Activated CD4-positive, alpha-beta T cell treated with anti-CD3 and anti-CD28 coated beads, Interleukin-2, amount 50 U/mL, for 16 hours (primary cell): ENCODE measurements at regions not wholly inside any gene's neighbourhood (a gene's known extent, or its start where the extent isn't known, plus 50 kb on each side); places are given as distances from the start of the nearest gene placed in this dataset.

Experiments used
- DNase-seq: peaks from one replicate; pipeline ENCODE4 v3.0.0-alpha.2; 2020

DNA sequence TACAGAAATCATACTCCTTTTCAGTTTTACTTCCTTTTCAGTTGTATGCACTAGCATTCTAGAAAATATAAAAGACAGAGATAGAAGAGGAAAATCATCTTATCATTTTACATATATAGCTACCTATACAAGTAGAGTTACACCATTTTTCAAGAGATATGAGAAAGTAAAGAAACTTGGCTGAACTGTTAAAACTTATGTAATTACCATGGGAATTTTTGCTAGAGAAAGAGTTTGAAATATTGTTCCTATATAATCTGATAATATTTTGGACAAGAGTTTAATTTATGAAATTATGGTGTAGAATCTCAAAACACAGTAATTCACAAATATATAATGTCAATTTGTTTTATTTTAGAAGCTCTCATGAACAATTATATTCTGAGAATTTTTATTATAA is 180.8 kb downstream of the PLPPR4 start:
- no peak for DNase-seq

DNA sequence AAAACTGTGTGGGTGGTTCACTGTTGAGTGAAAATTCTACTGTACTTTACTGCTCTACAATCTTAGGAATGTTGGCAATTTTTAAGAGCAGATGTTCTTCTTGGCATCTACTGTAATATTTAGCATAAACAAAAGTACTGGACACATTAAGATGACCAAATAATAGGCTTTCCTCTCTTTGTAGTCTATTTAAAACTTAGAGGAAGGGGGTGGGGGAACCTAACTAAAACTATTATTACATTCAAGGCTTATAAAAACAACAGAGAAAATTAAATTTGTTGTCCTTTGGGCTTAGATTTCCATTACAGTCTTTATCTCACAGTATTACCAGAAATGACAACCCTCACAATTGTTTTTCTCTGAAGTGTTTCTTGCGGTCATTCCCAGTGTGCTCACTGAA is 181.2 kb downstream of the PLPPR4 start:
- no peak for DNase-seq

DNA sequence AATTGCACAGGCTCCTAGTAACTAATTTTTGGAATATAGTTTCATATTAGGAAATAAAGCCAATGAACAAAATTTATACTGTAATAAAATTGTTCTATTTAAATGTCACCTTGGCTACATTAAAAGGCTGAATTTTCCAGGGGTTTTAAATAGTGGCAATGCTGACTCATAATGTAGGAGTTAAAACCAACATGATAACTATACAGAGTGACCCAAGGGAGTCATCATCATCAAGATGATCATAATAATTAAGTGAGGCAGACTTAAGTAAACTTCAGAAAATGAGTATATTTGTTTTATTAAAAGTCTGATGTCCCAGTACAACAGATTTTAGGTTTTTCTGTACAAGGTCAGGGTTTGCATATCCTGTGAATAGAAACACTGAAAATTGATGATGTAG is 183.4 kb downstream of the PLPPR4 start:
- no peak for DNase-seq

DNA sequence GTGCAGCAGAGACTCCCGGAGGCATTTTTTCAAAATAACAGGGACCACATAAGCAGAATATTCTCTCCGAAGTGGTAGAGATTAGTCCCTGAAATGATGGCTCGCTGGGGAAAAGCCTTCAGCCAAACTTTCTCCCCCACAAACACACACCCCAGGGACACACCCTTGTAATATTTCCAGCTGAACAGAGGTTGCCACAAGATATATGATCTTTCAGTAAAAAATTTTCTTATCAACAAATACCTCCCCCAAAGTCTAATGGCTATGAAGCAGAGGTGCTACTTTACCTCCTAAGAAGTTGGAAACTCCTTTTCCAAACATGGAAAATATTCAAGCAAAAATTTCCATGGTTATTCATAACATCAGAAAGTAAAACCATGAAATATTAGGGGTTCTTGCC is 190.2 kb upstream of the PALMD start:
- DNase-seq = no peak

DNA sequence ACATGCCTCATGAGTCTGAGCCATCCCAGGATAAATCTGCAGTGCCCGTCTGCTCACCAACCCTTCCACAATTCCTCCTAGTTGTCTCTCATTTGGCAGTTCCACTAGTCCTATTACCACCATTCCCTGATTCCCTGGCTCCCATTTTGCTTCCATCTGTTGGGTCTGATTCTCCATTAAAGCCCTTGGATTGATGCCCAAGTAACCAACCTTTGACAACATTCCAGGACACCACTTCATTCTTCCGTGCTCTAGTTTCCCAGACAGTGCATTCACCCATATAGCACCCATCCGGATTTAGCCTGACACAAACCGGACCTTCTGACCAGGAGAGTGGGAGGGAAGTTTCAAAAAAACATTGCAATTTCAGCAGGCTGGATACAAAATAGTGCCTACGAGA is 189.4 kb upstream of the PALMD start:
- no peak for DNase-seq

DNA sequence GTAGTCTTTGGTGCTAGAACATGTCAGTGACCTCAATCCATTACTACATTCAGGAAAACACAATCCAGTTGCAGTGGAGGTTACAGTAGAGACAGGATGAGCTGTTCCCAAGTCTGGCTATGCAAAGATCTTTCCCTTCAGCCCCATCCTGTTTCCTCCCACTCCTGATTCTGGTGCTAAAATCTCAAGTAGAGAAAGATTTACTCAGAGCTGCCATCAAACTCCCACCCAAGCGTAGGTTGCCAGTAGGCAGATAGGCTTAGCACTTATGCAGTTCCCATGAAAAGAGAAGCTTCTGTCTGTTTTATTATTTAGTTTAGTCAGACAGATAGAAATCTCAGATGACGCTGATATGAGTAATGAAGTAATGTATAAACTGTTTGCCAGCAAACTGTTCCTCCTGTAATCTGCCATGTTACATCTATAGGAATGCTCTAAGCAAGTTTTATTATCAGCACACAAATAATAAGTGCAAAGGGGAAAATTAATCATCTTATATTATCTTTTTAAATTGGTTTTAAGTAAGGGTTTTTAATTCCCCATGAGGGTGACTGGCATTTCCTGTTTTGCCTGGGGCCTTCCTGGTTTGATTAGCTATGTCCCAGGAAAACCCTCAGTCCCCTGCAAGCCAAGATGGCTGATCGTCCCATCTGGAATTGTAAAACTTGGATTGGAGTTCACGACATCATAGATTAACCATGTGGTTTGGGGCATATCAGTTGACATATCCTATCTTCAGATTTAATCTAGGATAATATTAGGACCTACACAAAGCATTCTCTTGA is 188.3 kb upstream of the PALMD start:
- DNase-seq = no peak

DNA sequence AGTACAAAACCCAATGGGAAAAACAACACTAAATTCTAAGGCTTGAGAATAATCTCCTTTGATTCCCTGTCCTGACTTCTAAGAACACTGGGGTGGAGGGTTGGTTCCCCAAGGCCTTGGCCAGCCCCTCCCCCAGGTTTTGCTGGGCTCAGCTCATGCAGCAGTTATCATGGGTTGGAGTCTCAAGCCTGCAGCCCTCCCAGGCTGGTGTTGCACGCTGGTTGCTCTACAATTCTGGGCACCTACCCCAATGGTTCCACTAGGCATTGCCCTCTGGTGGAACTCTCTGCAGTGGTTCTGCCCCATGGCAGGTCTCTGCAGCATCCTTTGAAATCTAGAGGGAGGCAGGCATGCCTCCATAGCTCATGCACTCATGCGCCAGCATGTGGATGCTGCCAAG is 184.4 kb upstream of the PALMD start:
- DNase-seq = no peak

DNA sequence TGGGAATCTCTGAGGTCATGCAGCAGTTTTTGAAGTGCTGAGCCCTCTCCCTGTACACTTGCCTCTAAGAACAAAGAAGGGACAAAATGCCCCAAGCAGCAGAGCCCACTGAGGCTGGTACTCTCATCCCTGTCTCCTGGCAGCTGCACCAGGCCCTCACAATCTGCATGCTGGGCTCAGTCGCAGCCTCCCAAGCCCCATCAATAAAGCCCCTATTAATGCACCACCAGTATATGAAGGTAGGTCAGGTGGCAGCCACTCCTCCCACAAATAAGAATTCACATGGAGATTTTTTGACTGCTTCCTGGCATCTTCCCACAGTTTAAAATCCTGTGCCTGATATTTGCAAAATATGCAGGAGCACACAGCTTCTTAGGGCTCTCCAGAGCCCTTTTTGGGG is 181.2 kb upstream of the PALMD start:
- no peak for DNase-seq

DNA sequence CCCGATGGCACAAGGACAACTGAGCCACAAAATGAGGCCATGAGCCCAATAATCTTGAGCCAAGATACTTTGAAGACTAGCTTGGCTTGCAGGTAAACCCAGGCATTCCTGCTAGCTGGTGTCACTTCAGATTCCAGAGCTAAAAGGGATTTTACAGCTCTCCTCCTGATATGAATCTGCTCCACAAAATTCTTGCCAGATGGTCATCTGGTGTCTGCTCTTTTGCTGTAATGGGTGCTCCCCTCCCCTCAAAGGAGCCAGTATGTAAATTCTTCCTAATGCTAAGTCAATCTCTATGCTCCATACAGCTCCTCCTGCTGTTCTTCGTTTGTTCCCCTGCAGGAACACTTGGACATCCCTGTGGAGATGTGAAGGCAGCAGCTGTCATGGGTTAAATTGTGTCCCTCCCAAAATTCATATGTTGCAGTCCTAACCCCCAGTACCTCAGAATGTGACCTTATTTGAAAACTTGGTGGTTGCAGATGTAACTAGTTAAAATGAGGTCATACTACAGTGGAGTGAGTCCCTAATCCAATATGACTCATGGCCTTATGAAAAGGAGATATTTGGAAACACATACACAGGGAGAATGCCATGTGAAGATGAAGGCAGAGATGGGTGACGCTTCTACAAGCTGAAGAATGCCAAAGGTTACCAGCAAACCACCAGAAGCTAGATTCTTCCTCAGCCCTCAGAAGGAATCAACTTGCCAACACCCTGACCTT is 180.6 kb upstream of the PALMD start:
- DNase-seq = no peak

DNA sequence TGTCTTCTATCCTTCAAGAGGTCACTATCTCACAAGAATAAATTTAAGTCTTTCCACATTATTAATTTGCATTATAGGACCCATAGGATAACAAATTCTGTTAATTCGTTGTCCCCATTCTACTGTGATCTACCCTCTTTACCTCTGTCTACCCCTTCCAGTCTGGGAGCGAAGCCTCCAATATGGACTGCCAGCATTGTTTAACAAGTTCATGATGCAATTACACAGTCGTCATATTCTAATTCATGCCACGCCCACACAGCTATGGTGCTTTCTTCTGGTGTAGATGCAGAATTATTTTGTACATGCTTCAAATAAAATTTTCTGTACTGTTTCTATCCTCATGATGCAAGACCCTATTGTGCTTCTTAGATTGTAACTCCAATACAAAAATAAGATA is 178.3 kb upstream of the PALMD start:
- no peak for DNase-seq

DNA sequence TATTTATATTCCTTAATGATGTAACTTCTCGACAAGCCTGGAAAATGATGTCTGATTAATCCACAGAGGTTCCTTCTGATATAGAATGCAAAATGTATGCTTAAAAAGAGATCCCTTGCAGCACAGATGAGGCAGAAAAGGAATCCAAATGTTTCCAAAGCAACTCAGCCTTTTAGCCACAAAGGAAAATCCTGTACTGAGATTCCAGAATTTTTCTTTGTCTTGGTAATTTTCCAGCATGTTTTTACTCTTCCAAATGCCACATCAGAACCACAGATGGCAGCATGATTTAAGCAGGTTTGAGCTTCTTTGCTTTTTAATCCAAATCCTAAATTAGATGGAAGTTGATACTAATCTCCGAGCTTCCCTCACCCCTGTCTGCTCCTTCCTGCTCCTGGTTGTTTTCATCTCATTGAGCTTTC is 176.4 kb upstream of the PALMD start:
- DNase-seq = no peak

DNA sequence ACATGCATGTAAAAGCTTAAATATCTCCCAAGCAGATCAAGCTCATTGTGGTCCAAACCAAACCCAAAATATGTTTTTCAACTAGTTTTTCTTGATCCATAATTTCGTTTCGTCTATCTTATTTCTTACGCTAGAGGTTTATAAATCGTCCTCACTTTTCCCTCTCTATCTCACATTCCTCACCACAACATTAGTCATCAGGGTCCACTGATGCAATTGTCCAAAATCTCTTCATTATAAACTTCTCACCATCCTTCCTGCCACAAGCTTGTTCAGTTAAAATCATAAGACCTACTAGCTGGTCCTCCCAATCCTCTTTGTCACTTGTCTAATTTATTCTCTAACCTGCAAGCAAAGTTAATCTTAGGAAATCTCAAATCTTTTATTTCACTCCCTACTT is 173.0 kb upstream of the PALMD start:
- no peak for DNase-seq

DNA sequence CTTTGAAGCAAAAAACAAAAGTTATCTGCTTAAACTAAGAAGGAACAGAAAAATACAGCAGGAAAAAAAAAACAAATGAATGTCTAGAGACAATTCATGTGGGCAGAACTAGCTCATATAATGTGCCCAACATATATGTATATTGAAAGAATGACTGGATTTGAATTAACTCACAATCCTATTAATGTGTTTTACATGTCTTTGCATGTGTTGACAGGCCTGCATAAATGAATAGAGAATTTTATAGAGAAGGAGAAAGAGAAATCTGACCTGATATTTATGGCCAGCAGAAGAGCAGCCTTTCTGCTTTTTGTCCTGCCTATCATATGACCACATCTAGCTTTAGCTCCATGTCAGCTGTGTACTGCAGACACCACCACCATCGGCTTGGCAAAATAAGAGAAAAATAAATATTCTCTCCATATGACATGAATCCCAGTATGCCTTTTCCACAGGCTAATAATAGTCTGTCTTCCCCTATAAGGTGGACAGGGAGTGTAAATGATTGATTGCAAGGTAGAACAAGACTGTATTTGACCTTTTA is 171.5 kb upstream of the PALMD start:
- DNase-seq = no peak

DNA sequence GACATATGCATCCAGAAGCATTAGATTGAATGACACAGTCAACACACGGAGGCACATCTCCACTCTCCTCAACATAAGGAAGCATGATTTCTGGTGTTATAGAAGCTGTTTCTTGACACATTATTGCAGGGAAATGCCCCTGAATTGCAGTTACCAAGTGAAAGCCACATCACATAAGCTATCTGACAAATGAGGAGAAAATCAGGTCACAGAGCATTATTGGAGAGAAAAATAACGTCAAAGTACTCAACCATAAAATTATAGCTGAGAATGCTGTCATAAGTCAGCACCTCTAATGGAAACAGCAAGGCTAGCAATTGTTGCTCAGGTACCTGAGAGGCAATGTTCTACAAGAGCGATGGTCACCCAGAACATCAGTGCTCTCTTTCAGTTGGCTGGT is 169.9 kb upstream of the PALMD start:
- DNase-seq = no peak

DNA sequence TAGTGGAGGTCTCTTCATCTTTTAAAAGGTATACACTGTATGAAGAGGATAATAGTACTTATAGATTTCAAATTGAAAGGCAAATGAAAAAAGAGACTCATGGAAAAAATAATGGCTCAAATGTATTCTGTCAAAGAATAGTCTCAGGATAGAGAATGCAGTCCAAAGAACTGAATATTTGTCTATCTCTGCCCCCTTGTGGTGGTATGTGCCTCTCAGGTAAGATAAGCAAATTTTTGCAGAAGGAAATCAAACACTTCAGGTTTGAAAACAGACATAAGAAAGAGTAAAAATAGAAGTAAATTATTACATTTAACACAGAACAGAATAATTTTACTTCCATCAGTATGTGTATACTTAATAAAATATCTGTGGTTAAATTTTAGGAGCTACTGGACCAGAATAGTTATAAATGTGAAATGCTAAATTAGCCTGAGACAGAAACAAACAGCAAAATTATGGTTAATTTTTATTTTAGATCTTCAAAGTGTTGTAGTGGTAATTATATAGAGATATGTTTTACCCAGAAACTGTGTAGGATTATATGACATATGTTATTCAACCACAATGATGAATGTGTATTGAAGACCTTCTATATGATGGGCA is 164.4 kb upstream of the PALMD start:
- peak; percentile 48 for DNase-seq

DNA sequence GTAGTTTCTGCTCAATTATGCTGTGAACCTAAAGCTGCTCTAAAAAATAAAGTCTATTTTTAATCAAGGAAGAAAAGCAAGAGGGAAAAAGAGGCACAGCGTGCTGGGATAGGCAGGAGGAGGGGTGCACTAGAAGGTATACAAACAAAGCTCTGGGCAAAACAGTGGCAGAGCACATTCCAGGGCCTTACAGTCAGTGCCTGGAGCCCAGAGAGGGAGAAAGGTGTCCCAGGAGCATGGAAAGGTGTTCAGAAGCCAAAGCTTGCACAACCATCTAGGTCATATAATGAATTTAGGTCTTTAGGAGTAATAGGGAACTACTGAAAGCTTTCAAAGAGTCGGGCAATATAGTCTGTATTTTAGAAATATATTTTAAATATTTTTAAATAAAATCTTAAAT is 163.6 kb upstream of the PALMD start:
- no peak for DNase-seq

DNA sequence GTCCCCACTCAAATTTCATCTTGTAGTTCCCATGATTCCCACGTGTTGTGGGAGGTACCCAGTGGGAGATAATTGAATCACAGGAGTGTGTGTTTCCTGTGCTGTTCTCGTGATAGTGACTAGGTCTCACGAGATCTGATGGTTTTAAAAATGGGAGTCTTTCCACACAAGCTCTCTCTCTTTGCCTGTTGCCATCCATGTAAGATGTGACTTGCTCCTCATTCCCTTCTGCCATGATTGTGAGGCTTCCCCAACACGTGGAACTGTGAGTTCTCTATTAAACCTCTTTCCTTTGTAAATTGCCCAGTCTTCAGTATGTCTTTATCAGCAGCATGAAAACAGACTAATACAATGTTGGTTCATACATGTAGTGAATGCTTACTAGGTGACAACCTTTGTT is 163.2 kb upstream of the PALMD start:
- DNase-seq = no peak

DNA sequence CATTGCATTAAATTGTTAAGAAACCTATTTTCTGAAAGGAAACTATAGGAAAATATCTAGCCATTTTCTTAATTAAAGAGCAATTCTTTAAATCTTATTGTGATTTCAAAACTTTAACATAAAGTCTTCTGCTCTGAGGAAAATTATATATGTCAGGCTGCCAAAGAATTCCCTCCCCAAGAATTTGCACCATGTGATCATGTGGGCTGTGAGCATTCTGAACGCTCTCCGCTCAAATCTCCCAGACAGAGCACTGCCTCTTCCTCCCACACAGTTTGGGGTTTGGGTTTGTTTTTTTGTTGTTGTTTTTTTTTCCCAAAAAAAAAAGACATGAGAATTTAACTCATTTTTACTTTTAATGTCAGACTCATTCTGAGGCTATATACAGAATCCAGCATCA is 155.9 kb upstream of the PALMD start:
- DNase-seq = no peak

DNA sequence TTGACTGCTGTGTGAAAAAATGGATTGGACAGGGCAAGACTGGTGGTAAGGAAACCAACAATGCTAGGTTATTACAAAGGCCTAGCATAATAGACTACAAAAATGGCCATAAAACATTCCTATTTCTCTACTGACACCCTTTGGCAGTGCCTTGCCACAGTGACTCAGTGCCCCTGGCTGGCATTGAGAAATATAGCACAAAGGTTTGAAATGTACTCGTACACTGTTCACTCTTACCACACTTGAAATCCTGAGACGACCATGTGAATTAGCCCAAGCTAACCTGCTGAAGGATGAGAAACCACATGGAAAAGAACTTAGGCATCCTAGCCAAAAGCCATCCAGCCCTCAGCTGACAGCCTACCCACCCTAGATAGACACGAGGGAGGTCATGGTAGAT is 149.8 kb upstream of the PALMD start:
- DNase-seq = no peak

DNA sequence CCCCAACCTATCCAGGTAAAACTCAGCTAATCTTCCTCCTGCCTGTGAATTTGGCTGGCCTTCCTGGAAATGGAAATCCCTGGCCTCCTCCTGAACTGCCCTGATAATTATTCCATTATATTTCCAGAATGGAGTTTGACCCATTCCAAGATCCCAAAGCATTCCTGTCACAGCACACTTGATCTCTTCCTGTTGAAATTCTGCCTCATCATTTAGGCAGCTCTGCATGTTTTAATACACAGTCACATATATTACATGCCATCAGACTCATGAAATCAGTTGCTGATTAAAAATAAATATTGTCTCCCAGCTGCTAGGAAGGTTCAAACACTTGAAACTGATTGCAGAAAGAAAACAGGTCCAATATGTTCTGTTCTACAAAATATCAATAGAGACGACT is 148.2 kb upstream of the PALMD start:
- DNase-seq = no peak

DNA sequence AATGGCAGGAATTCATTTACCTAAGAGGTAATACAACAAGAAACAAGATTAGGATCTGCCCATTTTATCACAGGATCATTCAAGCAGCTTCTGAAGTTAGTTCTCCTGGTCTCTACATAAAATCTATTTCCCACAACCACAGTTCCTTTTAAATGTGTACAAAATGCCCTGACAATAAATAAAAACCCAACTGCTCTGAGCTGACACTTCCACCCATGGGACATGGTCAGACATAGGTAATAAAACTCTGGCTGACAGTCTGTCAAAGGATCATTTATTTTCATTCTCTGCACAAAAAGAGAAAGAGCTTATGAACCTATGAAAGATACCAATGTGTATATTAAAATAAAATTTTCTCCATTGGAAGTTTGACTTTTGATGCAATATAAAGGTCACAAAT is 145.4 kb upstream of the PALMD start:
- no peak for DNase-seq

DNA sequence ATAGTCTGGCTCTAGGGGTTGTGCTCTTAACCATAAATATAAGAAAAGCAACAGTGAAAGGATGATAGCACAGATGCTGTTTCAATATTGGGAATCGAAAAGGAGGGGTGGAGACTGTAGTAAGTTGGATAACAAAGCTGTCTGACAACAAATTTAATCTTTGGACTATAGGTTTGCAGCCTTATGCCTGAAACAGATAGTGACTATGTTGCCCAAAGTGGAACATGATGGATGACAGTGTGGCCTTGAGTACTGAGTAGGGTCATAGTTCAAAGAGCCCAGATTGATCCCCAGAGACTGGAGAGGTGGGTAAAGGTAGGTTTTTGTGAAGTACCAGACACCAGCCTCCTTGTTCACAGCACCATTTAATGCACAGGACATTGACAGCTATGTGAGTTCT is 144.0 kb upstream of the PALMD start:
- DNase-seq = no peak

DNA sequence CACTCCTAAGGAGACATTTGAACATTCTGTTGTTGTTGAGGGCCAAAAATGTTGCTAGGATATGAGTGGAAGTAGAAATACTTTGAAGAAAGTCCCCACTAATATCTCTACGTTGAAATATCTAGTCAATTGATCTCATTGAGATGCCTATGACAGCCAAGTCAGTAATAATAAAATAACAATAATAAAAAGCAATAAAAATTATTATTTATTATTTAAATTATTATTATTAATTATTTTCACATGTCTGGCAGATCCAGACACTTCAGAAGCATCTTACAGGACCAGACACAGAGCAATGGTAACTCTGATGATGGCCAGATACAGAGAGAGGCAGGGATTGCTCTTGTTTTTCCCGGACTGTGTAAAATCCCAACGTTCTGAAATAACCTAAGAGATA is 143.5 kb upstream of the PALMD start:
- DNase-seq = no peak

DNA sequence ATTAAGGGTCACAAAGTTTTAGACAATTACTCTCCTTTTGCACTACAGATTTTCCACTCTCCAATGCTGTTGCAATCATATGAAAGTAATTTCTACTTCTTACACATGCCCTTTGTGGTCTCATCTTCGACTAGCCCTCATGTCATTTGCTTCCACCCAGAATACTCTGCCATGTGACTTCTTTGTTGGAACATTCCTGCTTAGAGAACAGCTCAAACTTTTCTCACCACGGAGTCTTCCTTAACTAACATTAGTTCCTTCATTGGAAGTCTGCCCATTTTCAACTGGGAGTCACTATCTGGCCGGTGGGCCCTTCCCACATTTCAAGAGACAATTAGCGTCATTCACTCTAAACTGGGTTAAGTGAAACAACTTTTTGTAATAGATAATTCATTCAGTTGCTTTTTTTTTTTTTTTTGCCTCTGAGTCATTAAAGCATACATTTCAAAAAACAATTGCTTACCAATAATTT is 142.6 kb upstream of the PALMD start:
- DNase-seq = no peak
